GM13977 (cell line): ENCODE measurements at regions not wholly inside any gene's neighbourhood (a gene's known extent, or its start where the extent isn't known, plus 50 kb on each side); places are given as distances from the start of the nearest gene placed in this dataset.

Source experiments
- DNase-seq: peaks from one replicate; pipeline ENCODE4 v3.0.0; 2012; ENCODE audit warnings: low spot score
- in situ Hi-C: fragments of 300-500 bp; cut with MboI; formaldehyde crosslinking; loops from one replicate; pipeline ENCODE4 v1.12.0; 2022; ENCODE audit warnings: low sequenced_read_pairs, low pct_unique_long_range_greater_than_20kb, mixed read lengths, inconsistent platforms; ENCODE audit not compliant: unreplicated experiment
- TF ChIP-seq, protein P1 (sequence below): IDR thresholded peaks from 2 replicates; pipeline ENCODE4 v1.5.1; 2012; ENCODE audit warnings: mild to moderate bottlenecking, control low read depth; ENCODE audit not compliant: insufficient read depth; ENCODE audit errors: extremely low read depth, missing control alignments

DNA sequence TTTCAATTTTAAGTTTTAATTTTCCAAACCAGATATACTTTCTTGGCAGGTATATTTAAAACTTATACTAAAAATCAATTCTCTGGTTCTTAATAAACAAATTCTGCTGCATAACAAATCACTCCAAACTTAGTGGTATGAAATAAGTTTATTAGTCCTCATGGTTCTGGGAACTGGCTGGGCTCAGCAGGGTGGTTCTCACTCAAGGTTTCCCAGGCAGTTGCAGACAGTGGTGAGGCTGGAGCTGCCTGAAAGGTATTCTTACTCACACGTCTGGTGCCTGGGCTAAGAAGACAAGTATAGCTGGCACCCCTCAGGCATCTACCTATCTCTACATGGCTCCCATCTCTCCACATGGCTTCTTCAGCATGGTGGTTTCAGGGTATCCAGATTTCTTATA, 308.2 kb upstream of the CCDC196 start:
- TF ChIP-seq, protein P1, sequence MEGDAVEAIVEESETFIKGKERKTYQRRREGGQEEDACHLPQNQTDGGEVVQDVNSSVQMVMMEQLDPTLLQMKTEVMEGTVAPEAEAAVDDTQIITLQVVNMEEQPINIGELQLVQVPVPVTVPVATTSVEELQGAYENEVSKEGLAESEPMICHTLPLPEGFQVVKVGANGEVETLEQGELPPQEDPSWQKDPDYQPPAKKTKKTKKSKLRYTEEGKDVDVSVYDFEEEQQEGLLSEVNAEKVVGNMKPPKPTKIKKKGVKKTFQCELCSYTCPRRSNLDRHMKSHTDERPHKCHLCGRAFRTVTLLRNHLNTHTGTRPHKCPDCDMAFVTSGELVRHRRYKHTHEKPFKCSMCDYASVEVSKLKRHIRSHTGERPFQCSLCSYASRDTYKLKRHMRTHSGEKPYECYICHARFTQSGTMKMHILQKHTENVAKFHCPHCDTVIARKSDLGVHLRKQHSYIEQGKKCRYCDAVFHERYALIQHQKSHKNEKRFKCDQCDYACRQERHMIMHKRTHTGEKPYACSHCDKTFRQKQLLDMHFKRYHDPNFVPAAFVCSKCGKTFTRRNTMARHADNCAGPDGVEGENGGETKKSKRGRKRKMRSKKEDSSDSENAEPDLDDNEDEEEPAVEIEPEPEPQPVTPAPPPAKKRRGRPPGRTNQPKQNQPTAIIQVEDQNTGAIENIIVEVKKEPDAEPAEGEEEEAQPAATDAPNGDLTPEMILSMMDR = no peak
- in situ Hi-C loops = no loop called here
- DNase-seq = no peak

DNA sequence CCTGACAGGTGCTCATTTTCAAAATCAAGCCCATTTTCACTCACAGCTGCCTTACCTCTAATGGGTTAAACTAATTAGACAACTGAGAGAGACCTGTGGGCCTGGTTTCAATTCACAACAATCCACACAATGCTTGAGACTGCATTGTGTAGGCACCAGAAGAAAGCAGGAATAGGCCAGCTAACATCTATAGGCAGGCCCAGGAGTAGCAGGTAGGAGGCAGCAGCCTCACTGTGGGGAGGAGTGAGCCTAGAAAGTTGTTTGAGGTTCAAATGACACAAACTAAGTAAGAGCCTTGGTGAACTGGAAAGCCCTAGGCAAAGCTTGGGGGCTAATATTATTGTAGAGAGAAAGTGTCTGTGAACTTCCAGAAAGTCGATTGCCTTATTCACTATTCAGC, 289.5 kb upstream of the CCDC196 start:
- in situ Hi-C loops = no loop called here
- DNase-seq = no peak
- TF ChIP-seq, protein P1 = no peak

- TF ChIP-seq, protein P1 = no peak
- DNase-seq = no peak
- in situ Hi-C loops = no loop called here
These were observed 288.9 kb upstream of the CCDC196 start for GRCh38 chr14:66197276-66197675.

- in situ Hi-C loops = no loop called here
These were observed 279.6 kb upstream of the CCDC196 start for GRCh38 chr14:66206554-66206953.

DNA sequence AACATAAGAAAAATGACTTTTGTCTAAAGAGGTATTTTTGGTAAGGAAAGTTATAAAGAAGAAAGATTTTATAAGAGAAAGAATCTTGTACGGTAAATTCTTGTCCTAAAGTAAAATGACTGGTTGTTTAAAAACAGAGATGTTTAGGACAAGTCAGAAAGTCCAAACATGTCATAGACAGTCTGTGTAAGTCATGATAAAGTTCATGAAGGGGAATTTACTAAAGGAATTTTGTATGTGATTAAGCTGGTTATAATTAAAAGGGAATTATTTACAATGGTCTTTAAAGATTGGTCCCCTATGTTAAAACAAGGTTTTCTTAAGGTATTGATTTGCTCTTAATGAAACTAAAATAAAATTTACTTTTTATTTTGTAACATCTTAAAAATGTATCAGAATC, 269.4 kb upstream of the CCDC196 start:
- TF ChIP-seq, protein P1 = no peak
- no peak for DNase-seq
- in situ Hi-C loops = no loop called here

More at GRCh38 chr14:66206554-66206953, 279.6 kb upstream of the CCDC196 start:
- TF ChIP-seq, protein P1 = no peak
- DNase-seq = no peak

GRCh38 chr14:66219886-66220285, 266.3 kb upstream of the CCDC196 start:
- in situ Hi-C loops = no loop called here
- TF ChIP-seq, protein P1 = no peak
- DNase-seq = no peak

- DNase-seq = no peak
- in situ Hi-C loops = no loop called here
- TF ChIP-seq, protein P1 = no peak
These were observed 261.5 kb upstream of the CCDC196 start for GRCh38 chr14:66224492-66225178.
